ENCODE measurements at regions not wholly inside any gene's neighbourhood (a gene's known extent, or its start where the extent isn't known, plus 50 kb on each side); places are given as distances from the start of the nearest gene placed in this dataset.

- CTCF ChIA-PET: interaction anchor here (1.1 to 1.6 kb wide), 2 partner anchors 50 kb away, joined by 3 read pairs; no protein-coding TSS in a partner anchor
Observed at GRCh38 chr18:76569644-76570419, 74.8 kb upstream of the ZNF516 start.

GRCh38 chr18:76568731-76569130 is 73.7 kb upstream of the ZNF516 start:
- POLR2A ChIA-PET: no interaction called here
- CTCF ChIA-PET: interaction anchor here (0.9 to 1.6 kb wide), 4 partner anchors 9 to 234 kb away, joined by 3 read pairs; no protein-coding TSS in a partner anchor
- H3K4me3 ChIP-seq (ENCODE audit: low read depth, low read length): no peak overlapping the region
- TF ChIP-seq CTCF (IDR thresholded peaks at IDR 0.05; ENCODE audit: insufficient read depth, low read length, missing control alignments): no peak
- DNase-seq (ENCODE audit: low read depth, low spot score): no peak

More at GRCh38 chr18:76569644-76570419, 74.8 kb upstream of the ZNF516 start:
- POLR2A ChIA-PET: interaction anchor here (0.5 kb wide), 1 partner anchor 65 kb away, joined by 4 read pairs; no protein-coding TSS in a partner anchor
- DNase-seq (ENCODE audit: low read depth, low spot score): no peak
- H3K4me3 ChIP-seq (ENCODE audit: low read depth, low read length): no peak overlapping the region
- no peak for TF ChIP-seq CTCF (IDR thresholded peaks at IDR 0.05; ENCODE audit: insufficient read depth, low read length, missing control alignments)

GRCh38 chr18:76567835-76568445 is 72.9 kb upstream of the ZNF516 start:
- CTCF ChIA-PET: interaction anchor here (0.9 to 1.6 kb wide), 3 partner anchors 9 to 235 kb away, joined by 3 read pairs; no protein-coding TSS in a partner anchor
- POLR2A ChIA-PET: no interaction called here
- H3K4me3 ChIP-seq (ENCODE audit: low read depth, low read length): no peak overlapping the region
- TF ChIP-seq CTCF (IDR thresholded peaks at IDR 0.05; ENCODE audit: insufficient read depth, low read length, missing control alignments): no peak
- DNase-seq (ENCODE audit: low read depth, low spot score): no peak

GRCh38 chr18:76566987-76567386 is 71.9 kb upstream of the ZNF516 start:
- ChIA-PET CTCF (no interaction called here), POLR2A (no interaction called here)
- no peak for TF ChIP-seq CTCF (IDR thresholded peaks at IDR 0.05; ENCODE audit: insufficient read depth, low read length, missing control alignments)
- no peak overlapping the region for H3K4me3 ChIP-seq (ENCODE audit: low read depth, low read length)
- DNase-seq (ENCODE audit: low read depth, low spot score): no peak

- peak; percentile 85 for DNase-seq (ENCODE audit: low read depth, low spot score)
Observed at GRCh38 chr18:76565238-76566173, 70.5 kb upstream of the ZNF516 start.

More at GRCh38 chr18:76565238-76566173, 70.5 kb upstream of the ZNF516 start:
- peak overlapping the region; percentile 49 for H3K4me3 ChIP-seq (ENCODE audit: low read depth, low read length)
- ChIA-PET POLR2A (interaction anchor here (0.5 to 1.0 kb wide), 3 partner anchors 75 to 1355 kb away, joined by 3 to 5 read pairs (median 4); partner anchors contain the start of gene TSHZ1), CTCF (no interaction called here)
- no peak for TF ChIP-seq CTCF (IDR thresholded peaks at IDR 0.05; ENCODE audit: insufficient read depth, low read length, missing control alignments)

Measured in AG04449 (cell line).